Trophoblast cell (in vitro differentiated cells and primary cell): ENCODE measurements at regions not wholly inside any gene's neighbourhood (a gene's known extent, or its start where the extent isn't known, plus 50 kb on each side); places are given as distances from the start of the nearest gene placed in this dataset.

ENCODE experiments used
- DNase-seq, 2 donors: peaks; one replicate each; pipeline ENCODE4 v3.0.0-alpha.2; 2016
- H2AFZ ChIP-seq: 2 replicates; pipeline ENCODE4 v1.6.1; 2013; ENCODE audit warnings: low read length, moderate library complexity, mild to moderate bottlenecking; ENCODE audit not compliant: insufficient read depth, poor library complexity
- H2AK5ac ChIP-seq: 2 replicates; pipeline ENCODE4 v1.6.1; 2013; ENCODE audit warnings: mild to moderate bottlenecking, low read length
- H2BK120ac ChIP-seq: 2 replicates; pipeline ENCODE4 v1.6.1; 2013; ENCODE audit warnings: low read length, mild to moderate bottlenecking, moderate library complexity; ENCODE audit not compliant: insufficient read depth, poor library complexity
- H2BK12ac ChIP-seq: 2 replicates; pipeline ENCODE4 v1.6.1; 2013; ENCODE audit warnings: mild to moderate bottlenecking, low read length, moderate library complexity
- H2BK5ac ChIP-seq: 2 replicates; pipeline ENCODE4 v1.6.1; 2013; ENCODE audit warnings: low read length, low read depth, moderate library complexity, mild to moderate bottlenecking; ENCODE audit not compliant: poor library complexity
- H3K14ac ChIP-seq: 2 replicates; pipeline ENCODE4 v1.6.1; 2013; ENCODE audit warnings: mild to moderate bottlenecking, low read length
- H3K18ac ChIP-seq: 2 replicates; pipeline ENCODE4 v1.6.1; 2013; ENCODE audit warnings: mild to moderate bottlenecking, low read length
- H3K23ac ChIP-seq: 2 replicates; pipeline ENCODE4 v1.6.1; 2013; ENCODE audit warnings: low read length
- H3K27ac ChIP-seq: 2 replicates; pipeline ENCODE4 v1.5.1; 2013; ENCODE audit warnings: low read depth, mild to moderate bottlenecking, inconsistent platforms, low read length, moderate library complexity
- H3K27me3 ChIP-seq: 2 replicates; pipeline ENCODE4 v1.6.1; 2013; ENCODE audit warnings: inconsistent platforms, mild to moderate bottlenecking, low read length, moderate library complexity; ENCODE audit not compliant: insufficient read depth
- H3K36me3 ChIP-seq, 2 experiments: 1 replicate in 1 of 2; 2 replicates in 1 of 2; pipeline ENCODE4 v1.6.1; 2013; ENCODE audit warnings: low read length in 2 of 2, mild to moderate bottlenecking in 2 of 2, moderate library complexity in 1 of 2; ENCODE audit not compliant: insufficient read depth in 2 of 2, control insufficient read depth in 1 of 2
- H3K4ac ChIP-seq: 2 replicates; pipeline ENCODE4 v1.6.1; 2013; ENCODE audit warnings: low read depth, mild to moderate bottlenecking, low read length, moderate library complexity
- H3K4me1 ChIP-seq, 2 experiments: 1 replicate in 1 of 2; 2 replicates in 1 of 2; pipeline ENCODE4 v1.6.1; 2013; ENCODE audit warnings: low read length in 2 of 2, mild to moderate bottlenecking in 2 of 2, moderate library complexity in 1 of 2; ENCODE audit not compliant: insufficient read depth in 2 of 2, control insufficient read depth in 1 of 2
- H3K4me2 ChIP-seq: 2 replicates; pipeline ENCODE4 v1.6.1; 2013; ENCODE audit warnings: inconsistent platforms, mild to moderate bottlenecking, low read length, moderate library complexity
- H3K4me3 ChIP-seq: 2 replicates; pipeline ENCODE4 v1.5.1; 2013; ENCODE audit warnings: mild to moderate bottlenecking, low read depth, low read length, inconsistent platforms
- H3K79me1 ChIP-seq: one replicate; pipeline ENCODE4 v1.6.1; 2013; ENCODE audit warnings: low read length
- H3K79me2 ChIP-seq: 2 replicates; pipeline ENCODE4 v1.6.1; 2013; ENCODE audit warnings: low read length, mild to moderate bottlenecking; ENCODE audit not compliant: control insufficient read depth, insufficient read depth, poor library complexity
- H3K9ac ChIP-seq: 2 replicates; pipeline ENCODE4 v1.6.1; 2013; ENCODE audit warnings: mild to moderate bottlenecking, low read length
- H3K9me3 ChIP-seq: 2 replicates; pipeline ENCODE4 v1.6.1; 2013; ENCODE audit warnings: low read depth, mild to moderate bottlenecking, control low read depth, inconsistent platforms, low read length; ENCODE audit not compliant: insufficient read depth
- H4K12ac ChIP-seq: 2 replicates; pipeline ENCODE4 v1.6.1; 2013; ENCODE audit warnings: low read depth, mild to moderate bottlenecking, low read length, moderate library complexity
- H4K8ac ChIP-seq: 2 replicates; pipeline ENCODE4 v1.6.1; 2013; ENCODE audit warnings: low read depth, mild to moderate bottlenecking, low read length, moderate library complexity
- H4K91ac ChIP-seq: one replicate; pipeline ENCODE4 v1.6.1; 2013; ENCODE audit warnings: low read depth, mild to moderate bottlenecking, low read length, moderate library complexity
- WGBS: extraction: QIAGEN DNeasy Blood & Tissue Kit; methylation state at CpG from one replicate; pipeline ENCODE4 v1.1.7; 2013; ENCODE audit warnings: missing lambda C conversion rate; ENCODE audit not compliant: insufficient read length, insufficient coverage; ENCODE audit errors: extremely low coverage; 5-methylcytosine and 5-hydroxymethylcytosine counted together

GRCh38 chr7:55288070-55288824 lies 76.9 kb upstream of the LANCL2 start:
- H3K14ac ChIP-seq: no peak overlapping the region
- no peaks in the 10 kb centered on the region for H3K79me2 ChIP-seq

DNA sequence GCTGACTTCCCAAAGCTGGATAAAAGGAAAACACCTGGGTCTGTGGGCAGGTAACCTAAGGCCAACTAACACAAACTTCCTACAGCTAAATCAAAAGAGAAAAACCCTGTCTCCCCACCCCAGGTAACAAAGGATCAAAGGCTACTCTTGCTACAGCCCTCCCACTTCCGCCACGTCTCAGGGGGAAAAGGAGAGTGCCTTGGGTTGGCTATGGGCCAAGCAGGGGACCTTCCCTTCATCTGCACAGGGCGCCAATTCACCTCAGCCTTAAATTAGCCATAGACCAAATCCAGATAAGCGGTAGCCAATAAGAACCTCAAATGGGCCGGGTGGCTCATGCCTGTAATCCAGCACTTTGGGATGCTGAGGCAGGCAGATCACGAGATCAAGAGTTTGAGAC lies 69.1 kb upstream of the LANCL2 start:
- Histone ChIP-seq H4K8ac (no peak overlapping the region), H2AFZ (no peak overlapping the region), H3K18ac (no peak overlapping the region), H2BK120ac (no peak overlapping the region), H3K4ac (no peak overlapping the region), H3K4me1 (no peaks in the 10 kb centered on the region), H3K4me3 (no peak overlapping the region), H3K27me3 (no peaks in the 10 kb centered on the region), H3K9me3 (no peaks in the 10 kb centered on the region), H3K14ac (no peak overlapping the region), H2BK5ac (no peak overlapping the region), H4K91ac (no peak overlapping the region), H4K12ac (no peak overlapping the region), H3K9ac (no peak overlapping the region), H3K4me2 (no peak overlapping the region), H3K23ac (no peak overlapping the region), H3K36me3 (no peaks in the 10 kb centered on the region), H3K79me2 (no peaks in the 10 kb centered on the region), H3K79me1 (no peaks in the 10 kb centered on the region), H2BK12ac (no peak overlapping the region), H2AK5ac (no peak overlapping the region), H3K27ac (no peak overlapping the region)
- no CpG with 5 or more reads among the region's 6 CpGs for WGBS
- no peak for DNase-seq

More at GRCh38 chr7:55288070-55288824, 76.9 kb upstream of the LANCL2 start:
- Histone ChIP-seq H2BK5ac (no peak overlapping the region), H4K12ac (no peak overlapping the region), H3K4me2 (no peak overlapping the region), H3K9ac (no peak overlapping the region), H4K91ac (no peak overlapping the region), H3K9me3 (no peaks in the 10 kb centered on the region), H3K4ac (no peak overlapping the region), H3K4me3 (no peak overlapping the region), H3K4me1 (no peaks in the 10 kb centered on the region), H4K8ac (no peak overlapping the region), H2AFZ (no peak overlapping the region), H2AK5ac (no peak overlapping the region), H3K27me3 (no peaks in the 10 kb centered on the region), H2BK120ac (no peak overlapping the region), H3K27ac (no peak overlapping the region), H3K36me3 (no peaks in the 10 kb centered on the region), H3K18ac (no peak overlapping the region), H3K79me1 (no peaks in the 10 kb centered on the region), H3K23ac (no peak overlapping the region), H2BK12ac (no peak overlapping the region)
- no CpG with 5 or more reads among the region's 5 CpGs for WGBS
- DNase-seq: no peak

- Histone ChIP-seq H3K23ac (no peak overlapping the region), H3K9me3 (no peaks in the 10 kb centered on the region), H3K4ac (no peak overlapping the region), H2BK12ac (no peak overlapping the region), H3K79me2 (no peaks in the 10 kb centered on the region), H3K36me3 (no peaks in the 10 kb centered on the region), H3K4me3 (no peak overlapping the region), H2AFZ (no peak overlapping the region), H3K27ac (no peak overlapping the region), H3K18ac (no peak overlapping the region), H3K79me1 (no peaks in the 10 kb centered on the region), H3K14ac (no peak overlapping the region), H4K12ac (no peak overlapping the region), H3K9ac (no peak overlapping the region), H2BK120ac (no peak overlapping the region), H3K4me1 (no peaks in the 10 kb centered on the region), H4K91ac (no peak overlapping the region), H3K27me3 (no peaks in the 10 kb centered on the region), H2AK5ac (no peak overlapping the region), H2BK5ac (no peak overlapping the region), H3K4me2 (no peak overlapping the region), H4K8ac (no peak overlapping the region)
- WGBS: no CpG with 5 or more reads among the region's 8 CpGs
- DNase-seq: no peak
Measured at GRCh38 chr7:55299273-55299967, 65.7 kb upstream of the LANCL2 start.

- Histone ChIP-seq H3K79me1 (peaks cover 2% of the 10 kb centered on the region), H3K4me2 (no peak overlapping the region), H4K12ac (no peak overlapping the region), H2AK5ac (no peak overlapping the region), H2BK120ac (no peak overlapping the region), H3K9me3 (no peaks in the 10 kb centered on the region), H2BK5ac (no peak overlapping the region), H3K4me3 (no peak overlapping the region), H3K4me1 (peaks cover 0 to 5% of the 10 kb centered on the region in 2 experiments), H3K23ac (no peak overlapping the region), H3K27me3 (no peaks in the 10 kb centered on the region), H3K14ac (no peak overlapping the region), H3K27ac (no peak overlapping the region), H3K18ac (no peak overlapping the region), H2AFZ (no peak overlapping the region), H3K4ac (no peak overlapping the region), H3K79me2 (no peaks in the 10 kb centered on the region), H3K36me3 (no peaks in the 10 kb centered on the region), H4K91ac (no peak overlapping the region), H2BK12ac (no peak overlapping the region), H4K8ac (no peak overlapping the region), H3K9ac (no peak overlapping the region)
- WGBS: no CpG with 5 or more reads among the region's 1 CpG
- no peak for DNase-seq
Measured at GRCh38 chr7:55303220-55303619, 61.9 kb upstream of the LANCL2 start.
